ENCODE measurements at regions not wholly inside any gene's neighbourhood (a gene's known extent, or its start where the extent isn't known, plus 50 kb on each side); places are given as distances from the start of the nearest gene placed in this dataset.
A peak's percentile ranks its signal among the peaks of the same experiment; 100 is the strongest.

DNA sequence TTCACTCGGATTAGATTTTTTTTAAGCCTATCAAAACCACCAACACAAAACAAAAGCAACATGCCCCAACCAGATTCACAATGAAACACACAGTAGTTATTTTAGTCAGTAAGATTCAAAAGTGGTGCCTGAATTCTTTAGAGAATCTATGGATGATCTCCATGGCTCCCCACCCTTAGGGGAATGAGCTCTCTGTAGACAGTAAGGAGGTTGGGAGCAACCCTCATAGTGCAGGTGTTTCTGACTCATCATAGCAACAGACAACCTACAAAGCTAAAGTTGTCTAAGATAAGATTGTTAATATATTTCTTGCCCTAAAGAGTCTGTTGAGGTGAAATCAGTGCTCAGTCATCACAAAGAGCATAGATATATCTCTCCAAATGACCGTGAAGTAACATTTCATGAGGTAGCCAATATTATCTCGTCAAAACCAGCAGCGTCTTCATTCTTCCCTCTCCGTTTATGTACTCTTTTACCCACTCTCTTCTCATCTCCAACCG, 78.3 kb downstream of the ADAMTS1 start:
- no peak overlapping the region for H3K4ac ChIP-seq (ENCODE audit: low read depth, low read length)
- no peak overlapping the region for H2AK5ac ChIP-seq (ENCODE audit: low read depth, low read length)
- no peak overlapping the region for H4K8ac ChIP-seq (ENCODE audit: low read depth in 2 of 2, low read length in 2 of 2)
- ATAC-seq (ENCODE audit: low read depth) = no peak
- in situ Hi-C loops (cut with MboI; ENCODE audit: low sequenced_read_pairs) = loop anchor here (5.0 kb wide), 1 partner anchor 75 kb away; no protein-coding TSS in a partner anchor
- ChIA-PET CTCF (no interaction called here), POLR2A (ENCODE audit: unreplicated experiment) (no interaction called here)
- H4K5ac ChIP-seq (ENCODE audit: low read depth, low read length) = no peak overlapping the region
- dilution Hi-C loops (cut with HindIII; ENCODE audit: low sequenced_read_pairs, unreplicated experiment) = no loop called here
- no peaks in the 10 kb centered on the region for H3K9me3 ChIP-seq (ENCODE audit: control insufficient read depth, insufficient read depth, low read length)
- H3K36me3 ChIP-seq (ENCODE audit: control insufficient read depth, insufficient read depth, low read length) = no peaks in the 10 kb centered on the region
- no peak overlapping the region for H3K23ac ChIP-seq (ENCODE audit: low read depth, low read length)
- H3K27ac ChIP-seq (ENCODE audit: insufficient read depth, low read length) = no peak overlapping the region
- no peaks in the 10 kb centered on the region for H3K27me3 ChIP-seq (ENCODE audit: control insufficient read depth, insufficient read depth, low read length)
- no peaks in the 10 kb centered on the region for H3K79me1 ChIP-seq (ENCODE audit: low read depth in 1 of 2, low read length in 2 of 2)
- H3K4me2 ChIP-seq (ENCODE audit: low read depth, low read length) = no peak overlapping the region
- TF ChIP-seq CEBPB (IDR thresholded peaks at IDR 0.05; ENCODE audit: low read depth, low read length) = no peak
- TF ChIP-seq, protein P1, sequence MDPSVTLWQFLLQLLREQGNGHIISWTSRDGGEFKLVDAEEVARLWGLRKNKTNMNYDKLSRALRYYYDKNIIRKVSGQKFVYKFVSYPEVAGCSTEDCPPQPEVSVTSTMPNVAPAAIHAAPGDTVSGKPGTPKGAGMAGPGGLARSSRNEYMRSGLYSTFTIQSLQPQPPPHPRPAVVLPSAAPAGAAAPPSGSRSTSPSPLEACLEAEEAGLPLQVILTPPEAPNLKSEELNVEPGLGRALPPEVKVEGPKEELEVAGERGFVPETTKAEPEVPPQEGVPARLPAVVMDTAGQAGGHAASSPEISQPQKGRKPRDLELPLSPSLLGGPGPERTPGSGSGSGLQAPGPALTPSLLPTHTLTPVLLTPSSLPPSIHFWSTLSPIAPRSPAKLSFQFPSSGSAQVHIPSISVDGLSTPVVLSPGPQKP (IDR thresholded peaks at IDR 0.05; ENCODE audit: borderline replicate concordance, low read depth, low read length) = no peak
- no peak for TF ChIP-seq BHLHE40 (IDR thresholded peaks at IDR 0.05; ENCODE audit: low read depth, low read length)
- TF ChIP-seq RFX5 (IDR thresholded peaks at IDR 0.05; ENCODE audit: low read depth, low read length) = no peak
- TF ChIP-seq, protein P2, sequence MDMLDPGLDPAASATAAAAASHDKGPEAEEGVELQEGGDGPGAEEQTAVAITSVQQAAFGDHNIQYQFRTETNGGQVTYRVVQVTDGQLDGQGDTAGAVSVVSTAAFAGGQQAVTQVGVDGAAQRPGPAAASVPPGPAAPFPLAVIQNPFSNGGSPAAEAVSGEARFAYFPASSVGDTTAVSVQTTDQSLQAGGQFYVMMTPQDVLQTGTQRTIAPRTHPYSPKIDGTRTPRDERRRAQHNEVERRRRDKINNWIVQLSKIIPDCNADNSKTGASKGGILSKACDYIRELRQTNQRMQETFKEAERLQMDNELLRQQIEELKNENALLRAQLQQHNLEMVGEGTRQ (IDR thresholded peaks at IDR 0.05; ENCODE audit: low read depth, low read length) = no peak
- TF ChIP-seq NFE2L2 (IDR thresholded peaks at IDR 0.05; ENCODE audit: low read depth, low read length) = no peak
- no peak for TF ChIP-seq MAFK (IDR thresholded peaks at IDR 0.05; ENCODE audit: low read depth, low read length)
- TF ChIP-seq POLR2A (IDR thresholded peaks at IDR 0.05; ENCODE audit: low read depth, low read length) = no peak
- TF ChIP-seq FOS (IDR thresholded peaks at IDR 0.05; ENCODE audit: low read depth, low read length) = no peak
- TF ChIP-seq CHD1 (IDR thresholded peaks at IDR 0.05; ENCODE audit: low read depth, low read length) = no peak
- no peak for TF ChIP-seq MAZ (IDR thresholded peaks at IDR 0.05; ENCODE audit: borderline replicate concordance, low read depth, low read length)
- TF ChIP-seq, protein P3, sequence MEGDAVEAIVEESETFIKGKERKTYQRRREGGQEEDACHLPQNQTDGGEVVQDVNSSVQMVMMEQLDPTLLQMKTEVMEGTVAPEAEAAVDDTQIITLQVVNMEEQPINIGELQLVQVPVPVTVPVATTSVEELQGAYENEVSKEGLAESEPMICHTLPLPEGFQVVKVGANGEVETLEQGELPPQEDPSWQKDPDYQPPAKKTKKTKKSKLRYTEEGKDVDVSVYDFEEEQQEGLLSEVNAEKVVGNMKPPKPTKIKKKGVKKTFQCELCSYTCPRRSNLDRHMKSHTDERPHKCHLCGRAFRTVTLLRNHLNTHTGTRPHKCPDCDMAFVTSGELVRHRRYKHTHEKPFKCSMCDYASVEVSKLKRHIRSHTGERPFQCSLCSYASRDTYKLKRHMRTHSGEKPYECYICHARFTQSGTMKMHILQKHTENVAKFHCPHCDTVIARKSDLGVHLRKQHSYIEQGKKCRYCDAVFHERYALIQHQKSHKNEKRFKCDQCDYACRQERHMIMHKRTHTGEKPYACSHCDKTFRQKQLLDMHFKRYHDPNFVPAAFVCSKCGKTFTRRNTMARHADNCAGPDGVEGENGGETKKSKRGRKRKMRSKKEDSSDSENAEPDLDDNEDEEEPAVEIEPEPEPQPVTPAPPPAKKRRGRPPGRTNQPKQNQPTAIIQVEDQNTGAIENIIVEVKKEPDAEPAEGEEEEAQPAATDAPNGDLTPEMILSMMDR (conservative IDR thresholded peaks at IDR 0.05; ENCODE audit: low read depth, low read length) = no peak
- H3K56ac ChIP-seq (ENCODE audit: extremely low read depth, insufficient read depth, low read length) = no peak overlapping the region
- H3K4me3 ChIP-seq (ENCODE audit: insufficient read depth, low read depth, low read length) = no peak overlapping the region
- H4K20me1 ChIP-seq (ENCODE audit: insufficient read depth, low read length) = no peaks in the 10 kb centered on the region
- H2BK120ac ChIP-seq (ENCODE audit: low read depth, low read length) = no peak overlapping the region
- 100% methylated on average over 3 of the region's 6 CpGs; no CpG with 5 or more reads in 1 of the 2 experiments for WGBS, 2 experiments (ENCODE audit: extremely low coverage in 2 of 2, insufficient read length in 1 of 2)
- H2BK15ac ChIP-seq (ENCODE audit: low read depth, low read length) = no peak overlapping the region
- H3K9me1 ChIP-seq (ENCODE audit: insufficient read depth, low read length) = no peaks in the 10 kb centered on the region
- no peak overlapping the region for H2AFZ ChIP-seq (replicated peaks; ENCODE audit: low read length, poor library complexity)
- H3K9ac ChIP-seq (ENCODE audit: low read depth, low read length) = no peak overlapping the region
- DNase-seq = peak; percentile 9
- H3K18ac ChIP-seq (ENCODE audit: low read depth, low read length) = no peak overlapping the region
- H2BK5ac ChIP-seq (ENCODE audit: low read depth, low read length, poor library complexity, severe bottlenecking) = no peak overlapping the region
- H3K4me1 ChIP-seq (ENCODE audit: control insufficient read depth, insufficient read depth, low read length) = no peaks in the 10 kb centered on the region
- H3K14ac ChIP-seq (replicated peaks; ENCODE audit: low read depth, low read length) = no peak overlapping the region
- intact Hi-C loops (cut with micrococcal nuclease) = no loop called here
- no peak overlapping the region for H2BK20ac ChIP-seq (ENCODE audit: low read depth, low read length)
- no peak overlapping the region for H4K91ac ChIP-seq (ENCODE audit: insufficient read depth, low read depth, low read length)
- H2AK9ac ChIP-seq (replicated peaks; ENCODE audit: low read depth, low read length, poor library complexity) = no peak overlapping the region
- no TSS peak for BruUV-seq (replicated peaks)
